GM23338 (cell line): ENCODE measurements at regions not wholly inside any gene's neighbourhood (a gene's known extent, or its start where the extent isn't known, plus 50 kb on each side); places are given as distances from the start of the nearest gene placed in this dataset.

Experiments
- EZH2 ChIP-seq: fragments of 200-600 bp; sonication (generic); IDR thresholded peaks from one replicate; pipeline ENCODE4 v1.8.0; 2017; ENCODE audit warnings: antibody characterized with exemption, mild to moderate bottlenecking, low read depth; ENCODE audit not compliant: unreplicated experiment
- EZH2phosphoT487 ChIP-seq: fragments of 200-600 bp; sonication (generic); IDR thresholded peaks from one replicate; pipeline ENCODE4 v1.8.1; 2018; ENCODE audit warnings: antibody characterized with exemption; ENCODE audit not compliant: unreplicated experiment
- JUNB ChIP-seq: IDR thresholded peaks from one replicate; pipeline ENCODE4 v1.6.1; 2016; ENCODE audit warnings: antibody characterized with exemption; ENCODE audit not compliant: unreplicated experiment
- POLR2AphosphoS5 ChIP-seq: IDR thresholded peaks from 2 replicates; pipeline ENCODE4 v1.6.1; 2016; ENCODE audit warnings: antibody characterized with exemption, low read depth
- ZNF114 ChIP-seq: fragments of 250-450 bp; sonication (Bioruptor Pico); IDR thresholded peaks from 2 replicates; pipeline ENCODE4 v1.5.0; 2020; ENCODE audit warnings: mild to moderate bottlenecking, moderate library complexity
- TF ChIP-seq, protein P1 (sequence below), 2 experiments: fragments of 200-600 bp in 1 of 2; sonication (generic) in 1 of 2; conservative IDR thresholded peaks; 2 replicates each; pipeline versions ENCODE4 v1.5.1 to v1.6.1; 2016 to 2017; ENCODE audit warnings: antibody characterized with exemption in 2 of 2, low read depth in 2 of 2, mild to moderate bottlenecking in 2 of 2, moderate library complexity in 1 of 2
- TF ChIP-seq, protein P2 (sequence below): IDR thresholded peaks from one replicate; pipeline ENCODE4 v1.6.1; 2018; ENCODE audit warnings: antibody characterized with exemption; ENCODE audit not compliant: unreplicated experiment
- TF ChIP-seq, protein P3 (sequence below): IDR thresholded peaks from 2 replicates; pipeline ENCODE4 v1.6.1; 2016; ENCODE audit warnings: antibody characterized with exemption

DNA sequence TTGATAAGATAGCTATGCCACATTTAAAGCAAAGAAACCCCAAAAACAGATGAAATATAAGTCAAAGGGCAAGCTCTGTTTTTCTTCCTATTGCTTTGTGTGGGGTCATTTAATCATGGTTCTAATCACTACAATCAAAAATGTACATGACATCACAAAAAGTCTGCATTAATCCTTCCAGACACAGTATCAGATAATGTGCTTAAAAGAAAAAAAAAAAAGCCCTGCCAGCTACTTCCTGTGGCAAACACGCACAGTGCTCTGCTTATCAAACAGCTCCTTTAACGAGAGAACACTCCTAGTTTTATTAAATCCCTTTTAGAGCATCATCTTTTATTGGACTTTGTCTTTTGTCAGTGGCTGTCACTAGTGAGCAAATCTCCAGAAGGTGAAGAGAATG is 1005.8 kb downstream of the GATA3 start:
- TF ChIP-seq, protein P1, sequence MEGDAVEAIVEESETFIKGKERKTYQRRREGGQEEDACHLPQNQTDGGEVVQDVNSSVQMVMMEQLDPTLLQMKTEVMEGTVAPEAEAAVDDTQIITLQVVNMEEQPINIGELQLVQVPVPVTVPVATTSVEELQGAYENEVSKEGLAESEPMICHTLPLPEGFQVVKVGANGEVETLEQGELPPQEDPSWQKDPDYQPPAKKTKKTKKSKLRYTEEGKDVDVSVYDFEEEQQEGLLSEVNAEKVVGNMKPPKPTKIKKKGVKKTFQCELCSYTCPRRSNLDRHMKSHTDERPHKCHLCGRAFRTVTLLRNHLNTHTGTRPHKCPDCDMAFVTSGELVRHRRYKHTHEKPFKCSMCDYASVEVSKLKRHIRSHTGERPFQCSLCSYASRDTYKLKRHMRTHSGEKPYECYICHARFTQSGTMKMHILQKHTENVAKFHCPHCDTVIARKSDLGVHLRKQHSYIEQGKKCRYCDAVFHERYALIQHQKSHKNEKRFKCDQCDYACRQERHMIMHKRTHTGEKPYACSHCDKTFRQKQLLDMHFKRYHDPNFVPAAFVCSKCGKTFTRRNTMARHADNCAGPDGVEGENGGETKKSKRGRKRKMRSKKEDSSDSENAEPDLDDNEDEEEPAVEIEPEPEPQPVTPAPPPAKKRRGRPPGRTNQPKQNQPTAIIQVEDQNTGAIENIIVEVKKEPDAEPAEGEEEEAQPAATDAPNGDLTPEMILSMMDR (conservative IDR thresholded peaks at IDR 0.05; ENCODE audit: low read depth in 2 of 2) = no peak
- TF ChIP-seq EZH2phosphoT487 = no peak
- TF ChIP-seq POLR2AphosphoS5 = no peak
- no peak for TF ChIP-seq EZH2
- TF ChIP-seq, protein P2, sequence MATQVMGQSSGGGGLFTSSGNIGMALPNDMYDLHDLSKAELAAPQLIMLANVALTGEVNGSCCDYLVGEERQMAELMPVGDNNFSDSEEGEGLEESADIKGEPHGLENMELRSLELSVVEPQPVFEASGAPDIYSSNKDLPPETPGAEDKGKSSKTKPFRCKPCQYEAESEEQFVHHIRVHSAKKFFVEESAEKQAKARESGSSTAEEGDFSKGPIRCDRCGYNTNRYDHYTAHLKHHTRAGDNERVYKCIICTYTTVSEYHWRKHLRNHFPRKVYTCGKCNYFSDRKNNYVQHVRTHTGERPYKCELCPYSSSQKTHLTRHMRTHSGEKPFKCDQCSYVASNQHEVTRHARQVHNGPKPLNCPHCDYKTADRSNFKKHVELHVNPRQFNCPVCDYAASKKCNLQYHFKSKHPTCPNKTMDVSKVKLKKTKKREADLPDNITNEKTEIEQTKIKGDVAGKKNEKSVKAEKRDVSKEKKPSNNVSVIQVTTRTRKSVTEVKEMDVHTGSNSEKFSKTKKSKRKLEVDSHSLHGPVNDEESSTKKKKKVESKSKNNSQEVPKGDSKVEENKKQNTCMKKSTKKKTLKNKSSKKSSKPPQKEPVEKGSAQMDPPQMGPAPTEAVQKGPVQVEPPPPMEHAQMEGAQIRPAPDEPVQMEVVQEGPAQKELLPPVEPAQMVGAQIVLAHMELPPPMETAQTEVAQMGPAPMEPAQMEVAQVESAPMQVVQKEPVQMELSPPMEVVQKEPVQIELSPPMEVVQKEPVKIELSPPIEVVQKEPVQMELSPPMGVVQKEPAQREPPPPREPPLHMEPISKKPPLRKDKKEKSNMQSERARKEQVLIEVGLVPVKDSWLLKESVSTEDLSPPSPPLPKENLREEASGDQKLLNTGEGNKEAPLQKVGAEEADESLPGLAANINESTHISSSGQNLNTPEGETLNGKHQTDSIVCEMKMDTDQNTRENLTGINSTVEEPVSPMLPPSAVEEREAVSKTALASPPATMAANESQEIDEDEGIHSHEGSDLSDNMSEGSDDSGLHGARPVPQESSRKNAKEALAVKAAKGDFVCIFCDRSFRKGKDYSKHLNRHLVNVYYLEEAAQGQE = no peak
- TF ChIP-seq ZNF114 (CRISPR knock-in tag) = no peak
- no peak for TF ChIP-seq JUNB
- TF ChIP-seq, protein P3, sequence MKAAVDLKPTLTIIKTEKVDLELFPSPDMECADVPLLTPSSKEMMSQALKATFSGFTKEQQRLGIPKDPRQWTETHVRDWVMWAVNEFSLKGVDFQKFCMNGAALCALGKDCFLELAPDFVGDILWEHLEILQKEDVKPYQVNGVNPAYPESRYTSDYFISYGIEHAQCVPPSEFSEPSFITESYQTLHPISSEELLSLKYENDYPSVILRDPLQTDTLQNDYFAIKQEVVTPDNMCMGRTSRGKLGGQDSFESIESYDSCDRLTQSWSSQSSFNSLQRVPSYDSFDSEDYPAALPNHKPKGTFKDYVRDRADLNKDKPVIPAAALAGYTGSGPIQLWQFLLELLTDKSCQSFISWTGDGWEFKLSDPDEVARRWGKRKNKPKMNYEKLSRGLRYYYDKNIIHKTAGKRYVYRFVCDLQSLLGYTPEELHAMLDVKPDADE = no peak
